ENCODE measurements at regions not wholly inside any gene's neighbourhood (a gene's known extent, or its start where the extent isn't known, plus 50 kb on each side); places are given as distances from the start of the nearest gene placed in this dataset.

- peaks cover 24% of the 10 kb centered on the region for H3K4me1 Mint-ChIP-seq (ENCODE audit: insufficient read depth, unreplicated experiment)
- H3K36me3 Mint-ChIP-seq (ENCODE audit: insufficient read depth, unreplicated experiment) = no peaks in the 10 kb centered on the region
- H3K27me3 Mint-ChIP-seq (ENCODE audit: insufficient read depth, unreplicated experiment) = no peaks in the 10 kb centered on the region
- BruUV-seq (replicated peaks) = no TSS peak
- TF ChIP-seq CTCF (IDR thresholded peaks at IDR 0.05; ENCODE audit: unreplicated experiment) = no peak
- H3K4me3 Mint-ChIP-seq (ENCODE audit: unreplicated experiment) = no peak overlapping the region
- intact Hi-C loops (cut with micrococcal nuclease) = no loop called here
- H3K9me3 Mint-ChIP-seq (ENCODE audit: unreplicated experiment) = peaks cover 7% of the 10 kb centered on the region
- ChIA-PET POLR2A (interaction anchor here (0.8 to 1.5 kb wide), 8 partner anchors 33 to 471 kb away, joined by 3 to 5 read pairs (median 3); partner anchors contain the start of gene ELL2), CTCF (interaction anchor here (0.6 to 1.5 kb wide), 6 partner anchors 11 to 371 kb away, joined by 3 to 4 read pairs (median 3); no protein-coding TSS in a partner anchor)
- no peak overlapping the region for H3K27ac Mint-ChIP-seq (ENCODE audit: low read depth, unreplicated experiment)
- no peak for DNase-seq (ENCODE audit: unreplicated experiment)
Observed at GRCh38 chr5:96330530-96331140, 102.4 kb downstream of the PCSK1 start.

GRCh38 chr5:96329886-96330529 lies 103.0 kb downstream of the PCSK1 start:
- ChIA-PET CTCF (interaction anchor here (0.6 to 1.5 kb wide), 4 partner anchors 86 to 371 kb away, joined by 3 to 4 read pairs (median 3); no protein-coding TSS in a partner anchor), POLR2A (interaction anchor here (0.8 to 2.2 kb wide), 7 partner anchors 32 to 470 kb away, joined by 3 to 6 read pairs (median 3); partner anchors contain the start of gene ELL2)
- no peak overlapping the region for H3K27ac Mint-ChIP-seq (ENCODE audit: low read depth, unreplicated experiment)
- peaks cover 7% of the 10 kb centered on the region for H3K9me3 Mint-ChIP-seq (ENCODE audit: unreplicated experiment)
- no peak overlapping the region for H3K4me3 Mint-ChIP-seq (ENCODE audit: unreplicated experiment)
- intact Hi-C loops (cut with micrococcal nuclease) = no loop called here
- H3K36me3 Mint-ChIP-seq (ENCODE audit: insufficient read depth, unreplicated experiment) = no peaks in the 10 kb centered on the region
- H3K27me3 Mint-ChIP-seq (ENCODE audit: insufficient read depth, unreplicated experiment) = no peaks in the 10 kb centered on the region
- H3K4me1 Mint-ChIP-seq (ENCODE audit: insufficient read depth, unreplicated experiment) = peaks cover 24% of the 10 kb centered on the region
- no TSS peak for BruUV-seq (replicated peaks)
- peak; percentile 46 for DNase-seq (ENCODE audit: unreplicated experiment)
- no peak for TF ChIP-seq CTCF (IDR thresholded peaks at IDR 0.05; ENCODE audit: unreplicated experiment)

GRCh38 chr5:96329289-96329688 lies 103.8 kb downstream of the PCSK1 start:
- Mint-ChIP-seq H3K27ac (ENCODE audit: low read depth, unreplicated experiment) (no peak overlapping the region), H3K4me1 (ENCODE audit: insufficient read depth, unreplicated experiment) (peaks cover 24% of the 10 kb centered on the region), H3K36me3 (ENCODE audit: insufficient read depth, unreplicated experiment) (no peaks in the 10 kb centered on the region), H3K9me3 (ENCODE audit: unreplicated experiment) (peaks cover 7% of the 10 kb centered on the region), H3K27me3 (ENCODE audit: insufficient read depth, unreplicated experiment) (no peaks in the 10 kb centered on the region), H3K4me3 (ENCODE audit: unreplicated experiment) (no peak overlapping the region)
- ChIA-PET CTCF (interaction anchor here (0.6 to 1.5 kb wide), 2 partner anchors 370 to 542 kb away, joined by 3 read pairs; no protein-coding TSS in a partner anchor), POLR2A (interaction anchor here (0.7 to 2.2 kb wide), 4 partner anchors 70 to 468 kb away, joined by 3 to 6 read pairs (median 4); no protein-coding TSS in a partner anchor)
- TF ChIP-seq CTCF (IDR thresholded peaks at IDR 0.05; ENCODE audit: unreplicated experiment) = no peak
- no peak for DNase-seq (ENCODE audit: unreplicated experiment)
- intact Hi-C loops (cut with micrococcal nuclease) = no loop called here
- no TSS peak for BruUV-seq (replicated peaks)

GRCh38 chr5:96327722-96328121 lies 105.3 kb downstream of the PCSK1 start:
- Mint-ChIP-seq H3K4me3 (ENCODE audit: unreplicated experiment) (no peak overlapping the region), H3K27me3 (ENCODE audit: insufficient read depth, unreplicated experiment) (no peaks in the 10 kb centered on the region), H3K4me1 (ENCODE audit: insufficient read depth, unreplicated experiment) (peaks cover 24% of the 10 kb centered on the region), H3K27ac (ENCODE audit: low read depth, unreplicated experiment) (no peak overlapping the region), H3K36me3 (ENCODE audit: insufficient read depth, unreplicated experiment) (no peaks in the 10 kb centered on the region), H3K9me3 (ENCODE audit: unreplicated experiment) (peaks cover 7% of the 10 kb centered on the region)
- no TSS peak for BruUV-seq (replicated peaks)
- no peak for TF ChIP-seq CTCF (IDR thresholded peaks at IDR 0.05; ENCODE audit: unreplicated experiment)
- DNase-seq (ENCODE audit: unreplicated experiment) = no peak
- ChIA-PET POLR2A (interaction anchor here (0.6 to 2.2 kb wide), 9 partner anchors 8 to 466 kb away, joined by 3 to 6 read pairs (median 3); no protein-coding TSS in a partner anchor), CTCF (interaction anchor here (0.9 to 1.4 kb wide), 3 partner anchors 18 to 468 kb away, joined by 4 to 7 read pairs (median 5); partner anchors contain the start of gene ELL2)
- intact Hi-C loops (cut with micrococcal nuclease) = no loop called here

Data from MCF 10A (cell line).